Liver (tissue), 8 donors: ENCODE measurements at regions not wholly inside any gene's neighbourhood (a gene's known extent, or its start where the extent isn't known, plus 50 kb on each side); places are given as distances from the start of the nearest gene placed in this dataset.

ENCODE experiments used
- DNase-seq: peaks from one replicate; pipeline ENCODE4 v3.0.0-alpha.2; 2017; ENCODE audit warnings: low spot score
- H3K27ac ChIP-seq, 2 donors: one replicate each; pipeline ENCODE4 v1.7.0; 2013; ENCODE audit warnings: inconsistent platforms in 2 of 2, low read length in 2 of 2, control low read depth in 1 of 2, low read depth in 1 of 2, mild to moderate bottlenecking in 1 of 2
- H3K27me3 ChIP-seq, 4 donors: one replicate each; pipeline versions ENCODE4 v1.6.1 to v1.7.0; 2013; ENCODE audit warnings: low read length in 3 of 4, inconsistent platforms in 1 of 4, mild to moderate bottlenecking in 1 of 4, moderate library complexity in 1 of 4; ENCODE audit not compliant: control insufficient read depth in 4 of 4, insufficient read depth in 4 of 4
- H3K36me3 ChIP-seq, 4 donors: one replicate each; pipeline versions ENCODE4 v1.6.1 to v1.7.0; 2013; ENCODE audit warnings: low read length in 3 of 4, mild to moderate bottlenecking in 3 of 4, low read depth in 1 of 4, moderate library complexity in 1 of 4; ENCODE audit not compliant: control insufficient read depth in 4 of 4, insufficient read depth in 3 of 4
- H3K4me1 ChIP-seq, 4 donors: one replicate each; pipeline versions ENCODE4 v1.6.1 to v1.7.0; 2013; ENCODE audit warnings: low read length in 3 of 4, mild to moderate bottlenecking in 3 of 4, moderate library complexity in 1 of 4; ENCODE audit not compliant: control insufficient read depth in 4 of 4, insufficient read depth in 4 of 4
- H3K4me3 ChIP-seq, 3 donors: one replicate each; pipeline versions ENCODE4 v1.6.1 to v1.7.0; 2013; ENCODE audit warnings: low read length in 3 of 3, control low read depth in 1 of 3, low read depth in 1 of 3, mild to moderate bottlenecking in 1 of 3
- H3K9ac ChIP-seq, 2 donors: one replicate each; pipeline ENCODE4 v1.7.0; 2013; ENCODE audit warnings: low read length in 2 of 2, mild to moderate bottlenecking in 2 of 2, moderate library complexity in 2 of 2, control low read depth in 1 of 2, low read depth in 1 of 2
- H3K9me3 ChIP-seq, 4 donors: one replicate each; pipeline versions ENCODE4 v1.6.1 to v1.7.0; 2013; ENCODE audit warnings: low read length in 3 of 4; ENCODE audit not compliant: control insufficient read depth in 4 of 4
- ATF3 ChIP-seq: IDR thresholded peaks from 2 replicates; pipeline ENCODE4 v1.6.1; 2016; ENCODE audit warnings: antibody characterized with exemption
- CTCF ChIP-seq: fragments of 150-350 bp; IDR thresholded peaks from 2 replicates; pipeline ENCODE4 v1.5.1; 2017; ENCODE audit warnings: improper control_type of control experiment, low read depth, low read length; ENCODE audit not compliant: missing input control
- EGR1 ChIP-seq, 2 donors: IDR thresholded peaks; 2 replicates each; pipeline ENCODE4 v1.6.1; 2016 to 2018; ENCODE audit warnings: antibody characterized with exemption in 2 of 2, low read depth in 2 of 2
- FOXA1 ChIP-seq: IDR thresholded peaks from 2 replicates; pipeline ENCODE4 v1.6.1; 2016; ENCODE audit warnings: antibody characterized with exemption
- FOXA2 ChIP-seq: IDR thresholded peaks from 2 replicates; pipeline ENCODE4 v1.6.1; 2016; ENCODE audit warnings: antibody characterized with exemption
- GABPA ChIP-seq, 2 donors: IDR thresholded peaks in 1 of 2; conservative IDR thresholded peaks in 1 of 2; 2 replicates each; pipeline ENCODE4 v1.6.1; 2016; ENCODE audit warnings: antibody characterized with exemption in 2 of 2, mild to moderate bottlenecking in 1 of 2, moderate library complexity in 1 of 2
- HNF4A ChIP-seq, 2 donors: conservative IDR thresholded peaks; 2 replicates each; pipeline ENCODE4 v1.6.1; 2016; ENCODE audit warnings: antibody characterized with exemption in 2 of 2, mild to moderate bottlenecking in 2 of 2
- HNF4G ChIP-seq: IDR thresholded peaks from 2 replicates; pipeline ENCODE4 v1.6.1; 2016; ENCODE audit warnings: antibody characterized with exemption
- JUND ChIP-seq, 2 donors: IDR thresholded peaks; 2 replicates each; pipeline ENCODE4 v1.6.1; 2016; ENCODE audit warnings: antibody characterized with exemption in 2 of 2
- MAX ChIP-seq: IDR thresholded peaks from 2 replicates; pipeline ENCODE4 v1.6.1; 2016; ENCODE audit warnings: antibody characterized with exemption
- NR2F2 ChIP-seq: IDR thresholded peaks from 2 replicates; pipeline ENCODE4 v1.6.1; 2016; ENCODE audit warnings: antibody characterized with exemption
- RAD21 ChIP-seq, 2 donors: IDR thresholded peaks; 2 replicates each; pipeline ENCODE4 v1.6.1; 2016; ENCODE audit warnings: antibody characterized with exemption in 2 of 2, mild to moderate bottlenecking in 2 of 2
- REST ChIP-seq: IDR thresholded peaks from 2 replicates; pipeline ENCODE4 v1.6.1; 2016; ENCODE audit warnings: antibody characterized with exemption, mild to moderate bottlenecking
- RXRA ChIP-seq, 2 donors: IDR thresholded peaks; 2 replicates each; pipeline ENCODE4 v1.6.1; 2017 to 2018; ENCODE audit warnings: antibody characterized with exemption in 2 of 2, mild to moderate bottlenecking in 1 of 2
- SP1 ChIP-seq: IDR thresholded peaks from 2 replicates; pipeline ENCODE4 v1.6.1; 2018; ENCODE audit warnings: antibody characterized with exemption, mild to moderate bottlenecking
- YY1 ChIP-seq: IDR thresholded peaks from 2 replicates; pipeline ENCODE4 v1.6.1; 2016; ENCODE audit warnings: antibody characterized with exemption, mild to moderate bottlenecking
- ZBTB33 ChIP-seq: IDR thresholded peaks from 2 replicates; pipeline ENCODE4 v1.6.1; 2016; ENCODE audit warnings: antibody characterized with exemption
- WGBS: extraction: QIAGEN DNeasy Blood & Tissue Kit; methylation state at CpG from one replicate; pipeline ENCODE4 v1.1.7; 2013; 5-methylcytosine and 5-hydroxymethylcytosine counted together
- donor health status: healthy.
- donor health status: healthy.
- donor health status: healthy.
- donor health status: healthy.
- donor health status: healthy.

- Histone ChIP-seq H3K9me3 (no peaks in the 10 kb centered on the region), H3K36me3 (no peaks in the 10 kb centered on the region), H3K9ac (no peak overlapping the region), H3K4me1 (no peaks in the 10 kb centered on the region), H3K27ac (no peak overlapping the region), H3K27me3 (peaks cover 0 to 5% (median 0%) of the 10 kb centered on the region in 4 donors), H3K4me3 (no peak overlapping the region)
- 68% methylated on average over 4 of the region's 4 CpGs for WGBS
- no peak for DNase-seq
- no peak for TF ChIP-seq NR2F2
- no peak for TF ChIP-seq FOXA2
- no peak for TF ChIP-seq REST
- TF ChIP-seq HNF4G, result no peak
- no peak for TF ChIP-seq MAX
- TF ChIP-seq JUND (IDR thresholded peaks at IDR 0.05), result no peak
- TF ChIP-seq RXRA (IDR thresholded peaks at IDR 0.05), result no peak
- no peak for TF ChIP-seq ZBTB33
- no peak for TF ChIP-seq RAD21 (IDR thresholded peaks at IDR 0.05)
- TF ChIP-seq SP1, result no peak
- no peak for TF ChIP-seq EGR1 (IDR thresholded peaks at IDR 0.05; ENCODE audit: low read depth in 2 of 2)
- TF ChIP-seq GABPA (IDR thresholded peaks at IDR 0.05 in 1 of 2, conservative IDR thresholded peaks at IDR 0.05 in 1 of 2), result no peak
- TF ChIP-seq HNF4A (conservative IDR thresholded peaks at IDR 0.05), result no peak
- TF ChIP-seq FOXA1, result no peak
Measured at GRCh38 chr17:12195418-12195817, 174.7 kb downstream of the MAP2K4 start.

GRCh38 chr17:12201294-12201880, 180.7 kb downstream of the MAP2K4 start:
- Histone ChIP-seq H3K36me3 (no peaks in the 10 kb centered on the region), H3K9ac (no peak overlapping the region), H3K9me3 (no peaks in the 10 kb centered on the region), H3K27me3 (no peaks in the 10 kb centered on the region), H3K27ac (no peak overlapping the region), H3K4me3 (no peak overlapping the region), H3K4me1 (no peaks in the 10 kb centered on the region)
- DNase-seq, result no peak
- WGBS, result 68% methylated on average over 4 of the region's 4 CpGs
- TF ChIP-seq ATF3 (no peak), FOXA2 (no peak), EGR1 (IDR thresholded peaks at IDR 0.05; ENCODE audit: low read depth in 2 of 2) (no peak), REST (no peak), JUND (IDR thresholded peaks at IDR 0.05) (no peak), CTCF (no peak), RAD21 (IDR thresholded peaks at IDR 0.05) (no peak), YY1 (no peak), NR2F2 (no peak), GABPA (IDR thresholded peaks at IDR 0.05 in 1 of 2, conservative IDR thresholded peaks at IDR 0.05 in 1 of 2) (no peak), RXRA (IDR thresholded peaks at IDR 0.05) (no peak)
